Colonic mucosa (tissue), 4 donors: ENCODE measurements at regions not wholly inside any gene's neighbourhood (a gene's known extent, or its start where the extent isn't known, plus 50 kb on each side); places are given as distances from the start of the nearest gene placed in this dataset.

Experiments
- DNase-seq: peaks from one replicate; pipeline ENCODE4 v3.0.0-alpha.2; 2020
- H3K27ac ChIP-seq: fragments of 200-600 bp; one replicate; pipeline ENCODE4 v1.8.0; 2021
- H3K27me3 ChIP-seq: fragments of 200-600 bp; one replicate; pipeline ENCODE4 v1.8.0; 2021
- H3K36me3 ChIP-seq: fragments of 200-600 bp; one replicate; pipeline ENCODE4 v1.8.0; 2021
- H3K4me1 ChIP-seq: fragments of 200-600 bp; one replicate; pipeline ENCODE4 v1.8.0; 2021; ENCODE audit warnings: mild to moderate bottlenecking
- H3K4me3 ChIP-seq: fragments of 200-600 bp; one replicate; pipeline ENCODE4 v1.8.0; 2021
- H3K9ac ChIP-seq, 2 donors: one replicate each; pipeline ENCODE4 v1.7.0; 2013; ENCODE audit warnings: control low read depth in 2 of 2, low read depth in 2 of 2, low read length in 2 of 2
- H3K9me3 ChIP-seq: fragments of 200-600 bp; one replicate; pipeline ENCODE4 v1.8.0; 2021
- CTCF ChIP-seq: fragments of 200-600 bp; IDR thresholded peaks from one replicate; pipeline ENCODE4 v1.8.0; 2022; ENCODE audit warnings: antibody characterized with exemption, mild to moderate bottlenecking
- intact Hi-C: fragments of 100-400 bp; cut with DNase I; formaldehyde crosslinking; loops from one replicate; pipeline ENCODE4 v1.14.1; 2022
- donor health status: healthy.
- donor health status: DM: no; HTN: no; CAD: no.
- donor health status: DM: no; HTN: no; CAD: no.

GRCh38 chr2:212938144-212938793 lies 213.1 kb downstream of the IKZF2 start:
- Histone ChIP-seq H3K27me3 (no peaks in the 10 kb centered on the region), H3K4me1 (no peaks in the 10 kb centered on the region), H3K27ac (no peak overlapping the region), H3K4me3 (no peak overlapping the region), H3K36me3 (no peaks in the 10 kb centered on the region), H3K9ac (no peak overlapping the region), H3K9me3 (no peaks in the 10 kb centered on the region)
- intact Hi-C loops = no loop called here
- no peak for DNase-seq
- no peak for TF ChIP-seq CTCF

- H3K27ac ChIP-seq = no peak overlapping the region
- no peaks in the 10 kb centered on the region for H3K27me3 ChIP-seq
- no peak for DNase-seq
- no peak overlapping the region for H3K9ac ChIP-seq
- H3K36me3 ChIP-seq = no peaks in the 10 kb centered on the region
- no peaks in the 10 kb centered on the region for H3K9me3 ChIP-seq
- no peak for TF ChIP-seq CTCF
- no peak overlapping the region for H3K4me3 ChIP-seq
- intact Hi-C loops = no loop called here
- no peaks in the 10 kb centered on the region for H3K4me1 ChIP-seq
Observed at GRCh38 chr2:212936572-212936971, 214.8 kb downstream of the IKZF2 start.

DNA sequence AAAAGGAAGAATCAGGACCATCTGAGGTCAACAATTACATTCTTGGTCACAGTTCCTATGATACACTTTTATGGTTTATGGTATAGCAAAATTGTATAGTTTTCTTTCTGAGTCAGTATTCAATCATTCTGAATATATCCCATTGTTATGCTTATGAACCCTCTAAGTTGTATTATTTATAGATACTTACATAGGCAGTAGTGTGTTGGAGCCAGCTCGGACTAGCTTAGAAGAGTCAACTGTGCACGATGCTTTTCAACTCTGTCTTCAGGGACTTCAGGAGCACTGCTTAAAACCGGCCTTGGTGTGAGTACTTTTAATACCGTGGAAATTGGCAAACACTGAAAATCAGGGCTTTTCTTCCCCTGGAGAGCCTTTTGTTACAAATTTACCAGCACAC lies 215.7 kb downstream of the IKZF2 start:
- no peaks in the 10 kb centered on the region for H3K9me3 ChIP-seq
- H3K27ac ChIP-seq = no peak overlapping the region
- H3K4me3 ChIP-seq = no peak overlapping the region
- DNase-seq = no peak
- H3K27me3 ChIP-seq = no peaks in the 10 kb centered on the region
- intact Hi-C loops = no loop called here
- no peak for TF ChIP-seq CTCF
- no peaks in the 10 kb centered on the region for H3K4me1 ChIP-seq
- no peak overlapping the region for H3K9ac ChIP-seq
- no peaks in the 10 kb centered on the region for H3K36me3 ChIP-seq

GRCh38 chr2:212931271-212931670 lies 220.1 kb downstream of the IKZF2 start:
- Histone ChIP-seq H3K4me3 (no peak overlapping the region), H3K4me1 (no peaks in the 10 kb centered on the region), H3K27ac (no peak overlapping the region), H3K27me3 (no peaks in the 10 kb centered on the region), H3K36me3 (no peaks in the 10 kb centered on the region), H3K9me3 (no peaks in the 10 kb centered on the region), H3K9ac (no peak overlapping the region)
- DNase-seq = no peak
- intact Hi-C loops = no loop called here
- TF ChIP-seq CTCF = no peak

DNA sequence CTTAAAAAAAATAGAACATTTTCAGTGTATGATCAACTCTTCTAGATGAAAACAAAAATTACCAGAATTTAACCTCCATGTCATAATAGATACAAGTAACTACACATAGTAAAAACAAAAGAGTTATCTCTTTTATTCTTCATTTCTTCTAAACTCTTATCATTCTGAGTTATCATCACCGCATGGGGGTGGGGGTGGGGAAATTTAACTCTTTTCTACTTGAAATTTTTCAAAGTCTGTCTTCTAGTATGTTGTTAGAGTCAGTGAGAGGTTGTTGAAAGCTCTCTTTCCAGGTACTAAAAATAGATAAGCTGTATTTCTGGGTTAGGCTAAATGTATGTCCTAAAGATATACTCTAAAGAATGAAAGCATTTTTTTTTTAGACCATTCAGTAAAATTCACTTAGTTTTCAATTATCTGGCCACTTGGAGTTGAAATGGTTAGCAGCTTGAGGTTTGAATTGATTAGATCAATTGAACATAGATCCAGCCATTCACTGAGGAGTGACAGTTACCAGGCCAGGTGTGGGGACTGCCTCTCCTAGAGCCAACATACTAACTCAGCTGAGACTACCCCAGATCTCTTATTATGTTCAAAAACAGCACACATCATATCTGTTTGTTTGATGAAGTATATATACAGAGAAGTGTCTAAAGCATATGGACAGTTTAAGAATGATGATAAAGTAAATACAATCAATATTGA lies 220.7 kb downstream of the IKZF2 start:
- H3K9me3 ChIP-seq = no peaks in the 10 kb centered on the region
- H3K27ac ChIP-seq = no peak overlapping the region
- TF ChIP-seq CTCF = no peak
- intact Hi-C loops = no loop called here
- H3K4me3 ChIP-seq = no peak overlapping the region
- no peaks in the 10 kb centered on the region for H3K27me3 ChIP-seq
- DNase-seq = no peak
- H3K4me1 ChIP-seq = no peaks in the 10 kb centered on the region
- no peaks in the 10 kb centered on the region for H3K36me3 ChIP-seq
- no peak overlapping the region for H3K9ac ChIP-seq
